ENCODE measurements at regions not wholly inside any gene's neighbourhood (a gene's known extent, or its start where the extent isn't known, plus 50 kb on each side); places are given as distances from the start of the nearest gene placed in this dataset.
"Not testable (repeated sequence)": the region's sequence is repeated elsewhere in the genome, so short reads cannot be mapped to it uniquely, and the experiment has no call there.

- no peak overlapping the region for H3K27ac Mint-ChIP-seq
- peaks cover 15% of the 10 kb centered on the region for H3K9me3 Mint-ChIP-seq
Observed at GRCh38 chr14:83184531-83184930, 1650.9 kb upstream of the SEL1L start.

GRCh38 chr14:83188311-83188710 is 1654.7 kb upstream of the SEL1L start:
- not testable (repeated sequence) for H3K27ac Mint-ChIP-seq; H3K36me3 Mint-ChIP-seq (ENCODE audit: low read depth); H3K4me3 Mint-ChIP-seq; H3K27me3 Mint-ChIP-seq (ENCODE audit: low read depth); H3K4me1 Mint-ChIP-seq (ENCODE audit: low read depth)
- peaks cover 22% of the 10 kb centered on the region for H3K9me3 Mint-ChIP-seq

More at GRCh38 chr14:83184531-83184930, 1650.9 kb upstream of the SEL1L start:
- Mint-ChIP-seq H3K27me3 (ENCODE audit: low read depth) (no peaks in the 10 kb centered on the region), H3K4me1 (ENCODE audit: low read depth) (no peaks in the 10 kb centered on the region), H3K4me3 (no peak overlapping the region), H3K36me3 (ENCODE audit: low read depth) (no peaks in the 10 kb centered on the region)

GRCh38 chr14:83196236-83196635 is 1662.6 kb upstream of the SEL1L start:
- no peaks in the 10 kb centered on the region for H3K36me3 Mint-ChIP-seq (ENCODE audit: low read depth)
- H3K4me1 Mint-ChIP-seq (ENCODE audit: low read depth), result no peaks in the 10 kb centered on the region
- no peaks in the 10 kb centered on the region for H3K27me3 Mint-ChIP-seq (ENCODE audit: low read depth)
- no peak overlapping the region for H3K27ac Mint-ChIP-seq
- no peak overlapping the region for H3K4me3 Mint-ChIP-seq
- H3K9me3 Mint-ChIP-seq, result peaks cover 25% of the 10 kb centered on the region

- Mint-ChIP-seq H3K4me1 (ENCODE audit: low read depth) (no peaks in the 10 kb centered on the region), H3K36me3 (ENCODE audit: low read depth) (no peaks in the 10 kb centered on the region), H3K27ac (no peak overlapping the region), H3K9me3 (peaks cover 22% of the 10 kb centered on the region), H3K27me3 (ENCODE audit: low read depth) (no peaks in the 10 kb centered on the region), H3K4me3 (no peak overlapping the region)
Observed at GRCh38 chr14:83197271-83197670, 1663.6 kb upstream of the SEL1L start.

GRCh38 chr14:83207550-83207949 is 1673.9 kb upstream of the SEL1L start:
- Mint-ChIP-seq H3K27ac (no peak overlapping the region), H3K27me3 (ENCODE audit: low read depth) (no peaks in the 10 kb centered on the region), H3K36me3 (ENCODE audit: low read depth) (no peaks in the 10 kb centered on the region), H3K9me3 (peaks cover 3% of the 10 kb centered on the region), H3K4me1 (ENCODE audit: low read depth) (no peaks in the 10 kb centered on the region), H3K4me3 (no peak overlapping the region)

GRCh38 chr14:83208341-83208740 is 1674.7 kb upstream of the SEL1L start:
- peaks cover 3% of the 10 kb centered on the region for H3K9me3 Mint-ChIP-seq
- no peaks in the 10 kb centered on the region for H3K4me1 Mint-ChIP-seq (ENCODE audit: low read depth)
- H3K27me3 Mint-ChIP-seq (ENCODE audit: low read depth), result no peaks in the 10 kb centered on the region
- no peak overlapping the region for H3K27ac Mint-ChIP-seq
- H3K4me3 Mint-ChIP-seq, result no peak overlapping the region
- H3K36me3 Mint-ChIP-seq (ENCODE audit: low read depth), result no peaks in the 10 kb centered on the region

GRCh38 chr14:83217492-83217891 is 1683.8 kb upstream of the SEL1L start:
- Mint-ChIP-seq H3K36me3 (ENCODE audit: low read depth) (no peaks in the 10 kb centered on the region), H3K27me3 (ENCODE audit: low read depth) (no peaks in the 10 kb centered on the region), H3K9me3 (peaks cover 31% of the 10 kb centered on the region), H3K4me3 (no peak overlapping the region), H3K27ac (no peak overlapping the region), H3K4me1 (ENCODE audit: low read depth) (no peaks in the 10 kb centered on the region)

GRCh38 chr14:83247924-83248639 is 1714.4 kb upstream of the SEL1L start:
- H3K4me1 Mint-ChIP-seq (ENCODE audit: low read depth), result no peaks in the 10 kb centered on the region
- no peaks in the 10 kb centered on the region for H3K27me3 Mint-ChIP-seq (ENCODE audit: low read depth)
- no peak overlapping the region for H3K4me3 Mint-ChIP-seq
- no peak overlapping the region for H3K27ac Mint-ChIP-seq
- H3K9me3 Mint-ChIP-seq, result peaks cover 17% of the 10 kb centered on the region
- H3K36me3 Mint-ChIP-seq (ENCODE audit: low read depth), result no peaks in the 10 kb centered on the region

- Mint-ChIP-seq H3K27ac (no peak overlapping the region), H3K4me3 (no peak overlapping the region), H3K9me3 (peaks cover 9% of the 10 kb centered on the region), H3K36me3 (ENCODE audit: low read depth) (no peaks in the 10 kb centered on the region), H3K4me1 (ENCODE audit: low read depth) (no peaks in the 10 kb centered on the region), H3K27me3 (ENCODE audit: low read depth) (no peaks in the 10 kb centered on the region)
Observed at GRCh38 chr14:83251402-83251801, 1717.7 kb upstream of the SEL1L start.

GRCh38 chr14:83253870-83254269 is 1720.2 kb upstream of the SEL1L start:
- no peaks in the 10 kb centered on the region for H3K27me3 Mint-ChIP-seq (ENCODE audit: low read depth)
- H3K4me1 Mint-ChIP-seq (ENCODE audit: low read depth), result no peaks in the 10 kb centered on the region
- no peaks in the 10 kb centered on the region for H3K36me3 Mint-ChIP-seq (ENCODE audit: low read depth)
- H3K4me3 Mint-ChIP-seq, result no peak overlapping the region
- no peak overlapping the region for H3K27ac Mint-ChIP-seq
- peaks cover 7% of the 10 kb centered on the region for H3K9me3 Mint-ChIP-seq

- Mint-ChIP-seq H3K9me3 (peaks cover 7% of the 10 kb centered on the region), H3K27me3 (ENCODE audit: low read depth) (no peaks in the 10 kb centered on the region), H3K4me1 (ENCODE audit: low read depth) (no peaks in the 10 kb centered on the region), H3K27ac (no peak overlapping the region), H3K4me3 (no peak overlapping the region), H3K36me3 (ENCODE audit: low read depth) (no peaks in the 10 kb centered on the region)
Observed at GRCh38 chr14:83255015-83255726, 1721.5 kb upstream of the SEL1L start.

- H3K4me1 Mint-ChIP-seq (ENCODE audit: low read depth), result no peaks in the 10 kb centered on the region
- no peaks in the 10 kb centered on the region for H3K27me3 Mint-ChIP-seq (ENCODE audit: low read depth)
Observed at GRCh38 chr14:83255727-83256090, 1722.1 kb upstream of the SEL1L start.

GRCh38 chr14:83257466-83258439 is 1724.1 kb upstream of the SEL1L start:
- no peaks in the 10 kb centered on the region for H3K36me3 Mint-ChIP-seq (ENCODE audit: low read depth)

More at GRCh38 chr14:83255727-83256090, 1722.1 kb upstream of the SEL1L start:
- no peak overlapping the region for H3K27ac Mint-ChIP-seq
- no peaks in the 10 kb centered on the region for H3K36me3 Mint-ChIP-seq (ENCODE audit: low read depth)
- H3K4me3 Mint-ChIP-seq, result no peak overlapping the region
- peaks cover 8% of the 10 kb centered on the region for H3K9me3 Mint-ChIP-seq

GRCh38 chr14:83260751-83261150 is 1727.1 kb upstream of the SEL1L start:
- Mint-ChIP-seq H3K27ac (no peak overlapping the region), H3K27me3 (ENCODE audit: low read depth) (no peaks in the 10 kb centered on the region), H3K4me1 (ENCODE audit: low read depth) (no peaks in the 10 kb centered on the region), H3K4me3 (no peak overlapping the region), H3K36me3 (ENCODE audit: low read depth) (no peaks in the 10 kb centered on the region), H3K9me3 (peaks cover 20% of the 10 kb centered on the region)

More at GRCh38 chr14:83257466-83258439, 1724.1 kb upstream of the SEL1L start:
- H3K27me3 Mint-ChIP-seq (ENCODE audit: low read depth), result no peaks in the 10 kb centered on the region
- H3K4me3 Mint-ChIP-seq, result no peak overlapping the region
- H3K4me1 Mint-ChIP-seq (ENCODE audit: low read depth), result no peaks in the 10 kb centered on the region
- H3K27ac Mint-ChIP-seq, result no peak overlapping the region
- H3K9me3 Mint-ChIP-seq, result peaks cover 23% of the 10 kb centered on the region
